GM12878 (cell line): ENCODE measurements at regions not wholly inside any gene's neighbourhood (a gene's known extent, or its start where the extent isn't known, plus 50 kb on each side); places are given as distances from the start of the nearest gene placed in this dataset.

Source experiments
- CREB1 ChIP-seq: IDR thresholded peaks from 2 replicates; pipeline ENCODE4 v1.6.1; 2012; ENCODE audit warnings: low read depth, mild to moderate bottlenecking, inconsistent platforms
- EZH2 ChIP-seq: IDR thresholded peaks from 2 replicates; pipeline ENCODE4 v1.6.1; 2012; ENCODE audit warnings: low read depth, mild to moderate bottlenecking, control low read depth, inconsistent platforms, low read length, borderline replicate concordance; ENCODE audit not compliant: control insufficient read depth
- SREBF2 ChIP-seq: IDR thresholded peaks from 2 replicates; pipeline ENCODE4 v1.6.1; 2012; ENCODE audit warnings: mild to moderate bottlenecking, low read length

- TF ChIP-seq SREBF2, result no peak
- TF ChIP-seq CREB1, result no peak
- TF ChIP-seq EZH2, result no peak
These were observed 196.6 kb upstream of the EGLN3 start for GRCh38 chr14:34147461-34147860.
